ENCODE measurements at regions not wholly inside any gene's neighbourhood (a gene's known extent, or its start where the extent isn't known, plus 50 kb on each side); places are given as distances from the start of the nearest gene placed in this dataset.

DNA sequence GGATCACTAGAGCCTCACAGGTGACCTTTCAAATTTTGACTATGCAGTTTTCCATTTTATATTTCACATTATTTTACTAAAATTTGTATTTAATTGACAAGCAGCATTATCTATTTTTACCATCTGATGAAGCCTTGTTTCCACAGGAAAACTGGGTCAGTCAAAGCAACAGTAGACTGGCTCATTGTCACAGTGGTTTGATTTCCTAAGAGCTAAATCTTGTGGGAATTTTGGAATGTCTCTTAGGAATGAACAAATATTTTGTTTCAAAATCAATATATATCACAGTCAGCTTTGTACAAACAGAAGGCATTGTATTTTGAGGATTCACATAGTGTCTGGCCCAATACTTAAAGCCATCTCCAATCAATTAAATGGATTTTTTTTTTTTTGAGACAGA, 152.6 kb upstream of the RNPC3 start:
- TF ChIP-seq, protein P1, sequence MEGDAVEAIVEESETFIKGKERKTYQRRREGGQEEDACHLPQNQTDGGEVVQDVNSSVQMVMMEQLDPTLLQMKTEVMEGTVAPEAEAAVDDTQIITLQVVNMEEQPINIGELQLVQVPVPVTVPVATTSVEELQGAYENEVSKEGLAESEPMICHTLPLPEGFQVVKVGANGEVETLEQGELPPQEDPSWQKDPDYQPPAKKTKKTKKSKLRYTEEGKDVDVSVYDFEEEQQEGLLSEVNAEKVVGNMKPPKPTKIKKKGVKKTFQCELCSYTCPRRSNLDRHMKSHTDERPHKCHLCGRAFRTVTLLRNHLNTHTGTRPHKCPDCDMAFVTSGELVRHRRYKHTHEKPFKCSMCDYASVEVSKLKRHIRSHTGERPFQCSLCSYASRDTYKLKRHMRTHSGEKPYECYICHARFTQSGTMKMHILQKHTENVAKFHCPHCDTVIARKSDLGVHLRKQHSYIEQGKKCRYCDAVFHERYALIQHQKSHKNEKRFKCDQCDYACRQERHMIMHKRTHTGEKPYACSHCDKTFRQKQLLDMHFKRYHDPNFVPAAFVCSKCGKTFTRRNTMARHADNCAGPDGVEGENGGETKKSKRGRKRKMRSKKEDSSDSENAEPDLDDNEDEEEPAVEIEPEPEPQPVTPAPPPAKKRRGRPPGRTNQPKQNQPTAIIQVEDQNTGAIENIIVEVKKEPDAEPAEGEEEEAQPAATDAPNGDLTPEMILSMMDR (IDR thresholded peaks at IDR 0.05; ENCODE audit: partially characterized antibody, unreplicated experiment) = no peak
- Mint-ChIP-seq H3K27me3 (ENCODE audit: unreplicated experiment) (no peaks in the 10 kb centered on the region), H3K27ac (ENCODE audit: unreplicated experiment) (no peak overlapping the region), H3K4me3 (ENCODE audit: unreplicated experiment) (no peak overlapping the region), H3K9me3 (ENCODE audit: unreplicated experiment) (no peaks in the 10 kb centered on the region), H3K4me1 (ENCODE audit: low read depth, unreplicated experiment) (no peaks in the 10 kb centered on the region), H3K36me3 (ENCODE audit: unreplicated experiment) (no peaks in the 10 kb centered on the region)
- no peak for DNase-seq

DNA sequence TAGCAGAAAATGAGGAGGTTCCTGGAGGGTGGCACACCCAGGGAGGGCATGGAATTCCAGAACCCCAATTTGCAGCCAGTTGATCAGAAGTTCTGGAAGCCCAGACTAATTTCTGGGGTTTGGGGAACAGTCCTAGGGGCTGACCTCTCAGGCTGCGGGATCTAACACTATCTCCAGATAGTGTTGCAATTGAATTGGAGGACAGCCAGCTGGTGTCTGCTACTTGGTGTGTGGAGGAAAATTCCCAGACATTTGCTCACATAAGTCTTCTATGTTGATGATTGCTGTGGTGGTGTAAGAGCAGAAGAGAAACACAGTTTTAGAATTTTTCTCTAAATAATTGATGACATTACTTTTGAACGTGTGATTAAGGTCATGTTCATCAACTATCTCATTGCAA, 154.3 kb upstream of the RNPC3 start:
- H3K9me3 Mint-ChIP-seq (ENCODE audit: unreplicated experiment) = no peaks in the 10 kb centered on the region
- TF ChIP-seq, protein P1 (IDR thresholded peaks at IDR 0.05; ENCODE audit: partially characterized antibody, unreplicated experiment) = no peak
- H3K4me3 Mint-ChIP-seq (ENCODE audit: unreplicated experiment) = no peak overlapping the region
- H3K4me1 Mint-ChIP-seq (ENCODE audit: low read depth, unreplicated experiment) = no peaks in the 10 kb centered on the region
- DNase-seq = no peak
- no peak overlapping the region for H3K27ac Mint-ChIP-seq (ENCODE audit: unreplicated experiment)
- H3K36me3 Mint-ChIP-seq (ENCODE audit: unreplicated experiment) = no peaks in the 10 kb centered on the region
- H3K27me3 Mint-ChIP-seq (ENCODE audit: unreplicated experiment) = no peaks in the 10 kb centered on the region

DNA sequence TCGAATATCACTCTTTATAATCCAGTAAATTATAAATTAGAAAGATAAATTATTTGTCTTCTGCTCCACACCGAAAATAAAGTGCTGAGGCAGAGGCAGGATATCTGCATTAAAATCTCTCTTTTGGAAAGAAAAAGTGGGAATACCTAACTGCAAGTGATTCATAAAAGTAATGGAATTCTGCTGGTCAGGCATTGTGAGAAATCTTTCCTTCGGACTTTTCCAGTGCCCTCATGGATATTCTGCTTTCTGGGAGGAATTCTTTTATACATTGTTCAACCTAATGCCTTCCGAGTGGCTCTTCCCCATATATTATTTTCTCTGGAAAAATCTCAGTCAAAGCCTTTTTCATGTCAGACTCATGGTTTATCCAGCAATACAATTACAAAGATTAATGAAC, 158.3 kb upstream of the RNPC3 start:
- no peaks in the 10 kb centered on the region for H3K9me3 Mint-ChIP-seq (ENCODE audit: unreplicated experiment)
- no peak for DNase-seq
- TF ChIP-seq, protein P1 (IDR thresholded peaks at IDR 0.05; ENCODE audit: partially characterized antibody, unreplicated experiment) = no peak
- no peaks in the 10 kb centered on the region for H3K27me3 Mint-ChIP-seq (ENCODE audit: unreplicated experiment)
- H3K36me3 Mint-ChIP-seq (ENCODE audit: unreplicated experiment) = no peaks in the 10 kb centered on the region
- H3K4me3 Mint-ChIP-seq (ENCODE audit: unreplicated experiment) = no peak overlapping the region
- no peak overlapping the region for H3K27ac Mint-ChIP-seq (ENCODE audit: unreplicated experiment)
- H3K4me1 Mint-ChIP-seq (ENCODE audit: low read depth, unreplicated experiment) = no peaks in the 10 kb centered on the region

DNA sequence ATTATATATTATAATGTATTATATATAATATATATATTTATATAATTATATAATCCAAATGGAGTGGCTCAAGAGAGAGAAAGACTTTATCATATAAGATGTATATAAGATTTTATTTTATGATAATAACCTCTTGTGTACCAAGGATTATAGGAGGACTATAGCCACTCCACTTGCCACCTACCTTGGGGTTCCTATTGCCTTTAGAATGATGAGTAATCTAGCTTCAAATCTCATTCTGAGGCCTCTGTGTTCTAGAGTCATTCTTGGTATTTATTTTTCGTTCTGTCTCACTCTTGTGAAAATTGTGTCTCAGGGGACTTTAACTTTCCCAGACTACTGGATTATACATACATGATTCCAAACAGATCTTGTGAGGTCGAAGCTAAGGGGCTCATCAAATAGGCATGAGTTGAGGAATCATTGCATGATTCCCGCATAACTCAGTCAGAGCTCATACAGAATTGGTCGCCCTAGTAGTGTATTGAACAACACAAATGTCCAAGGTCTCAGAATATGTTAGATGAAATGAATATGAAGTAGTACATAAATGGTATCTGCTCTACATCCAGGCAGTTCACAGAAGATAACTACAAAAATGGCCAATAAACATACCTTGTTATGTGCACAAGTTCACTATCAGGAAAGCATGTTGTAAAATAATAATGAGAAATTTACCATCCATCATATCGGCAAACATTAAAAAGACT, 159.5 kb upstream of the RNPC3 start:
- H3K36me3 Mint-ChIP-seq (ENCODE audit: unreplicated experiment) = no peaks in the 10 kb centered on the region
- no peaks in the 10 kb centered on the region for H3K9me3 Mint-ChIP-seq (ENCODE audit: unreplicated experiment)
- no peak overlapping the region for H3K4me3 Mint-ChIP-seq (ENCODE audit: unreplicated experiment)
- no peaks in the 10 kb centered on the region for H3K4me1 Mint-ChIP-seq (ENCODE audit: low read depth, unreplicated experiment)
- no peak overlapping the region for H3K27ac Mint-ChIP-seq (ENCODE audit: unreplicated experiment)
- TF ChIP-seq, protein P1 (IDR thresholded peaks at IDR 0.05; ENCODE audit: partially characterized antibody, unreplicated experiment) = no peak
- no peak for DNase-seq
- no peaks in the 10 kb centered on the region for H3K27me3 Mint-ChIP-seq (ENCODE audit: unreplicated experiment)

DNA sequence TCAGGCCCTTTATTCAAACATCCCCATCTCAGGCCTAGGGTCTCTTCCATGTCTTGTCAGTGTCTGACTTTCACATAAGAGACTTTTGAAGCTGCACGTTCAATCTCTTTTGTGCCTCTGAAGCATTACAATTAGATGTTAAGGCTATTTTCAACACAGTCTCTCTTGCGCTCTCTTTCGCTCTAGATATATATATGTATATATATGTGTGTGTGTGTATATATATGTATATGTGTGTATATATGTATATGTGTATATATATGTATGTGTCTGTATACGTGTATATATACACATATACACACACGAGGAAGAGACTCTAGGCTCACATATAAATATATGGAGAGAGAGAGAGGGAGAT, 162.5 kb upstream of the RNPC3 start:
- Mint-ChIP-seq H3K27ac (ENCODE audit: unreplicated experiment) (no peak overlapping the region), H3K9me3 (ENCODE audit: unreplicated experiment) (no peaks in the 10 kb centered on the region), H3K27me3 (ENCODE audit: unreplicated experiment) (no peaks in the 10 kb centered on the region), H3K4me3 (ENCODE audit: unreplicated experiment) (no peak overlapping the region), H3K36me3 (ENCODE audit: unreplicated experiment) (no peaks in the 10 kb centered on the region), H3K4me1 (ENCODE audit: low read depth, unreplicated experiment) (no peaks in the 10 kb centered on the region)
- TF ChIP-seq, protein P1 (IDR thresholded peaks at IDR 0.05; ENCODE audit: partially characterized antibody, unreplicated experiment) = no peak
- DNase-seq = no peak

Data from glutamatergic neuron (in vitro differentiated cells).